Inflammatory macrophage treated with lipopolysaccharide for 4 hours (primary cell): ENCODE measurements at regions not wholly inside any gene's neighbourhood (a gene's known extent, or its start where the extent isn't known, plus 50 kb on each side); places are given as distances from the start of the nearest gene placed in this dataset.

Source experiments
- DNase-seq: peaks from one replicate; pipeline ENCODE4 v3.0.0-alpha.2; 2020

- no peak for DNase-seq
Measured at GRCh38 chr2:44825702-44826101, 115.8 kb upstream of the SIX3 start.

DNA sequence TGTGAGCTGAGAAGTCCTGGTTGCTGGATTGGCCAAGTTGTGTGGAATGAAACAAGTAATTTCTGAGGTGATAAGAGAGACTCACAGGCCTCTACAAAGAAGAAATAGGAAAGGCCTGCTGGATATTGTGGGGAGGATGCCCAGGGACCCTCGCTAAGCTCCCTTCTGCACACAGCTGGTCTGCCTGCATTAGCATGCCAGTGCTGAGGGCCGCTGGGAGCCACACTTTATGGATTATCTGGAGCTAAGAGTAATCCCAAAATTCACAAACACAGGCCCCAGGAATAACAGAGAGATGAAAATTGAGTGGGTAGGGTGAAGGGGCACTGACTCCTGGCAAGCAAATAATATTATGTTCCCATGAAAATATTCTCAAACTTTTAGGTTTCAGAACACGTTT lies 114.9 kb upstream of the SIX3 start:
- DNase-seq, result no peak

DNA sequence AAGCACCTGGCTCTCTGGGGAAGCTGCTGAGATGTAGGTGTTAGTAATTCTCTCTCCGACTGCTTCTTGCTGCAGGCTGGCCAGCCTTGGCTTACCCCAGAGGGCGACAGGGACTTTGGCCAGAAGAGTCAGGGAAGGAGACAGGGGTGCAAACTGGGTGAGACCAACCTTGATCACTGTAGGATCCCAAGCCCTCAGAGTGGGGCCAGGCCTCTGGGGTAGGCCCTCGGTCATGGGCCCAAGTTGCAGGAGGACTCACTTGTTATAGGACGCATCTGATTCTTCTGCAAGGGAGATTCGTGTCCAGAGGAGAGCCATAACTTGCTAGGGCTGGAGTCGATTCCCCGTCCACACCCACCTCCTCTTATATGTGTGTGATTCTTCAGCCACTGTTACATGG lies 111.7 kb upstream of the SIX3 start:
- no peak for DNase-seq

- peak; percentile 42 for DNase-seq
Measured at GRCh38 chr2:44833171-44834069, 108.1 kb upstream of the SIX3 start.

DNA sequence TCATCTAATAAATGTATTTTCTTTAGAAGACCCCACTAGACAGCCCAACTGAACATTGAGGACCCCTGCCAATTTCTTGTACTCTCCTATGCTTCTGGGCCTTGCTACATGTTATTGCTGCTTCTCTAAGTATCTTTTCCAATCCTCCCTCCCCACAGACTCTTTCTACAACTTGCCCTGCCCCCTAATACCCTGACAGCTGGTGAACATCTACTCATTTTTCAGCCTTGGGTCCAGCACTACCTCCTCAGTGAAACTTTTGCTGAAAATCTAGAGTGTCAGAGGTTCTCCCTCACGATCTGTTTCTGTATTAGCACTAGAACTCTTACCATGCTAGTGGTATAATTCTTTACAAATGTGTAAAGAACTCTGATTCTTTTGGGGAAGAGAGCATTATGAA lies 106.8 kb upstream of the SIX3 start:
- no peak for DNase-seq

- no peak for DNase-seq
Measured at GRCh38 chr2:44836174-44836573, 105.3 kb upstream of the SIX3 start.

DNA sequence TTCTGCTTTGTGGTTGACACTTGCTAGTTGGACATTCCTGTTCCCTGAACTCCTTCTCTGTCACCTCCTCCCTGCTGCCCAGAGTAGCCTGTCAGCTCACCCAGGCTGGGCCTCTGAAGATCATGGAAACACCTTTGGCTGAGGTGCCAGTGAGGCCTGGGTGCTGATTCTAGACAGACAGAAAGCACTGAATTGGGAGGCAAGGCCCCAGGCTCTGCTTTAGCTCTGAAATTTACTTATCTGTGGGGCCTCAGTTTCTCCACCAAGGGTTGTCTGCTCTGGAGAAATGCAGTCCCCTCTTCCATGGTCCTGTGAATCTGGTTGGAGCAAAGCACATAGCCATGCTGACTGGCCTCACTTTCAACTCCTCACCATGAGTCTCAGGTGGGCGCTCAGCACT lies 104.6 kb upstream of the SIX3 start:
- DNase-seq, result no peak

DNA sequence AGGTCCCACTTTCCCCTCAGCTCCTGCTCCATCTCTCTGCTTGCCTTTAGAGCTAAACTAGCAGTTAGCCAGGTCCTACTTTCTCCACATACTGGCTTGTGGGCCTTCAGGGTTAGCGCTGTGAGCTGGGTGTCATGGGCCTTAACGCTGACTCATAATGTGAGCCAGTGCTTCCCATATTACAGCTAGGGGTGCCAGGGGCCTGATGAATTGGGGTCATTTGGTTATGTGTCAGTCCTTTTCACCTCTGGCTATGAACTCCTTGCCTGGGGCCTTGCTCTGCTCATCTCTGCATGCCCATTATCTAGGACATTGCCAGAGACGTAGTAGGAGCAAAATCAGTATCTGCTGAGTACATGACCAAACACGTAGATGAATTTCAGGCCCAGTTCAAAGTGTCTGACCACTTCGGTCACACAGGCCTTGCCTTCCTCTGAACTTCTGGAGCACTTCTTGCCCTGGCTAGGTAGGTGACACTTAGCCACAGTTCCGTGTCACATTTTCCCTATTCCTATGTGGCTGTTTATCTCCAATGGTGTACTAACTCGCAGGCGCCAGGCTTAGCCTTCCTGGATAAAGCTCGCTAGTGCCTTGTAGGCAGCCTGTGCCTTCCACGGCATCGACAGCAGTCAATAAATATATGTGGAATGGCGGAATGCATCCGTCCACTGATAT lies 103.2 kb upstream of the SIX3 start:
- no peak for DNase-seq

- DNase-seq, result no peak
Measured at GRCh38 chr2:44839370-44839769, 102.1 kb upstream of the SIX3 start.

DNA sequence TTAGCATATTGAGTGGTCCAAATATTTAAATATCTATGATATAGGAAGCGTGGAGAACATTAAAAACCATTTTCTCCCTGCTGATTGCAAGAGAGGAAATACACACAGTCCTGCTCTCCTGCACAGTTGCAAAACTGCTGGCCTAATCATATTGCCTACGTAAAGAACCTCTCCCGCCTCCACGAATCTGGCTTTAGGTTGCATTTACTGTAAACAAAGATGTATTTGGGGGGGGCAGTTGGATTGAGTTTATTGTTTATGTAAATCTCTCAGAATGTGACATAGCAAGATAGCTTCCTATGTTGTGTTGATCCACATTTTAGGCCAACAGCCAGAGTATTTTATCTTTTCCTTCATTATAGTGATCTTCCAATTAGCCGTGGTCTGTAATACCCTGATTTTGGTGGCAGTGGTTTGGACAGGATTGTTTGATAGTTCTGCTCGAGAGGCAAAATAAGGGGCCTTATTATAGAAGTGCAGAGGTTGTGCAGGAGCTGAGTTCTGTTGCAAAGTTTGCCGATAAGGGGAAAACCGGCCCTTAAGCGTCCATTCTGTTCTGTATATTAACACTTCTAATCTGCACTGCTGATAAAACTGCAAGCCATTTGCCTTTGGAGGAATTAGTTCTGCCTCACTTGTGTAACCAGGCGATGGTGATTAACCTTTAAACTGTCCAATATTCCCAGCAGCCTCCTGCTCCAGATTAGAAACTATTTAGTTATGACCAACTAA lies 101.6 kb upstream of the SIX3 start:
- DNase-seq, result no peak

GRCh38 chr2:44840503-44840850 lies 101.0 kb upstream of the SIX3 start:
- no peak for DNase-seq

DNA sequence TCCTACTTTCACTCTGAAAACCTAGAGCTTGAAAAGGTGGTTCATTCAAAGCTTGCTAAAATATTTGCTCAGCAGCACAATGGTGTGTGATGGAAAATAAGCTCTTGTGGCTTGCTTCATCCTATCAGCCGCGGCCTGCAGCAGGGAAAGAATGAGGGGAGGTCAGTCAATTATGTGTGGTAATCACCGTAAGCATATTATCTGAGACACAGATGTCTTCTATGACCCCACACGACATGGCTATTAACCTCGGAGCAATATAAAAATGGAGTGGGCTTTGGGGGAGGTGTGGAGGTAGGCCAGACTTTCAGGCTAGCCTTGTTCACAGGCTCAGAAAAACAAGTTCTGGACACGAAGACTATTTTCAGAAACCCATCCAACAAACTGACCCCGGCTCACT lies 98.4 kb upstream of the SIX3 start:
- no peak for DNase-seq

GRCh38 chr2:44843641-44844310 lies 97.7 kb upstream of the SIX3 start:
- no peak for DNase-seq

- DNase-seq, result no peak
Measured at GRCh38 chr2:44844651-44845270, 96.7 kb upstream of the SIX3 start.

- no peak for DNase-seq
Measured at GRCh38 chr2:44848026-44848425, 93.5 kb upstream of the SIX3 start.

GRCh38 chr2:44850016-44850415 lies 91.5 kb upstream of the SIX3 start:
- no peak for DNase-seq

GRCh38 chr2:44851518-44851917 lies 90.0 kb upstream of the SIX3 start:
- DNase-seq, result no peak

GRCh38 chr2:44852594-44852993 lies 88.9 kb upstream of the SIX3 start:
- no peak for DNase-seq

- no peak for DNase-seq
Measured at GRCh38 chr2:44859337-44859736, 82.2 kb upstream of the SIX3 start.

GRCh38 chr2:44866152-44866551 lies 75.3 kb upstream of the SIX3 start:
- no peak for DNase-seq

GRCh38 chr2:44869761-44870160 lies 71.7 kb upstream of the SIX3 start:
- no peak for DNase-seq

GRCh38 chr2:44877417-44877816 lies 64.1 kb upstream of the SIX3 start:
- DNase-seq, result no peak
